ENCODE measurements at regions not wholly inside any gene's neighbourhood (a gene's known extent, or its start where the extent isn't known, plus 50 kb on each side); places are given as distances from the start of the nearest gene placed in this dataset.

GRCh38 chrX:39289827-39290226 is 488.6 kb downstream of the MID1IP1 start:
- TF ChIP-seq TAF1 (conservative IDR thresholded peaks at IDR 0.05): no peak
- TF ChIP-seq ZBTB33 (IDR thresholded peaks at IDR 0.05): no peak
- TF ChIP-seq MAX (IDR thresholded peaks at IDR 0.05): no peak
- no peak for TF ChIP-seq GABPA (IDR thresholded peaks at IDR 0.05 in 1 of 2, conservative IDR thresholded peaks at IDR 0.05 in 1 of 2)
- no peak for TF ChIP-seq SP1 (IDR thresholded peaks at IDR 0.05)
- no peak for TF ChIP-seq YY1 (IDR thresholded peaks at IDR 0.05)
- no peak for TF ChIP-seq RXRA (IDR thresholded peaks at IDR 0.05)
- no peak for TF ChIP-seq EGR1 (IDR thresholded peaks at IDR 0.05; ENCODE audit: low read depth in 2 of 2)
- 96% methylated on average over 4 of the region's 4 CpGs for WGBS
- no peak for DNase-seq (ENCODE audit: low spot score)

GRCh38 chrX:39293203-39293602 is 491.9 kb downstream of the MID1IP1 start:
- TF ChIP-seq MAX (IDR thresholded peaks at IDR 0.05): no peak
- TF ChIP-seq JUND (IDR thresholded peaks at IDR 0.05): no peak
- no peak for TF ChIP-seq RXRA (IDR thresholded peaks at IDR 0.05)
- TF ChIP-seq REST (IDR thresholded peaks at IDR 0.05): no peak
- TF ChIP-seq SP1 (IDR thresholded peaks at IDR 0.05): no peak
- TF ChIP-seq TAF1 (conservative IDR thresholded peaks at IDR 0.05): no peak
- TF ChIP-seq ATF3 (IDR thresholded peaks at IDR 0.05): no peak
- TF ChIP-seq HNF4G (IDR thresholded peaks at IDR 0.05): no peak
- TF ChIP-seq EGR1 (IDR thresholded peaks at IDR 0.05; ENCODE audit: low read depth in 2 of 2): no peak
- TF ChIP-seq FOXA1 (IDR thresholded peaks at IDR 0.05): no peak
- TF ChIP-seq RAD21 (IDR thresholded peaks at IDR 0.05): no peak
- TF ChIP-seq NR2F2 (IDR thresholded peaks at IDR 0.05): no peak
- no peak for TF ChIP-seq YY1 (IDR thresholded peaks at IDR 0.05)
- TF ChIP-seq CTCF (IDR thresholded peaks at IDR 0.05; ENCODE audit: low read depth, low read length, missing input control): no peak
- TF ChIP-seq FOXA2 (IDR thresholded peaks at IDR 0.05): no peak
- no peak for TF ChIP-seq HNF4A (conservative IDR thresholded peaks at IDR 0.05)
- TF ChIP-seq ZBTB33 (IDR thresholded peaks at IDR 0.05): no peak
- no peak overlapping the region for H3K27ac ChIP-seq (ENCODE audit: low read depth in 1 of 2, low read length in 2 of 2)
- peaks cover 0 to 6% (median 4%) of the 10 kb centered on the region in 4 donors for H3K9me3 ChIP-seq (ENCODE audit: control insufficient read depth in 4 of 4, low read length in 3 of 4)
- no peaks in the 10 kb centered on the region for H3K36me3 ChIP-seq (ENCODE audit: control insufficient read depth in 4 of 4, insufficient read depth in 3 of 4, low read depth in 1 of 4, low read length in 3 of 4)
- H3K27me3 ChIP-seq (ENCODE audit: control insufficient read depth in 4 of 4, insufficient read depth in 4 of 4, low read length in 3 of 4): no peaks in the 10 kb centered on the region
- H3K4me3 ChIP-seq (ENCODE audit: low read depth in 1 of 3, low read length in 3 of 3): no peak overlapping the region
- no peaks in the 10 kb centered on the region for H3K4me1 ChIP-seq (ENCODE audit: control insufficient read depth in 4 of 4, insufficient read depth in 4 of 4, low read length in 3 of 4)
- WGBS: 88% methylated on average over 3 of the region's 3 CpGs
- no peak overlapping the region for H3K9ac ChIP-seq (ENCODE audit: low read depth in 1 of 2, low read length in 2 of 2)
- DNase-seq (ENCODE audit: low spot score): no peak

More at GRCh38 chrX:39289827-39290226, 488.6 kb downstream of the MID1IP1 start:
- H3K4me3 ChIP-seq (ENCODE audit: low read depth in 1 of 3, low read length in 3 of 3): no peak overlapping the region
- H3K9me3 ChIP-seq (ENCODE audit: control insufficient read depth in 4 of 4, low read length in 3 of 4): peaks cover 0 to 4% (median 1%) of the 10 kb centered on the region in 4 donors
- H3K27me3 ChIP-seq (ENCODE audit: control insufficient read depth in 4 of 4, insufficient read depth in 4 of 4, low read length in 3 of 4): no peaks in the 10 kb centered on the region
- H3K9ac ChIP-seq (ENCODE audit: low read depth in 1 of 2, low read length in 2 of 2): no peak overlapping the region
- H3K36me3 ChIP-seq (ENCODE audit: control insufficient read depth in 4 of 4, insufficient read depth in 3 of 4, low read depth in 1 of 4, low read length in 3 of 4): no peaks in the 10 kb centered on the region
- no peaks in the 10 kb centered on the region for H3K4me1 ChIP-seq (ENCODE audit: control insufficient read depth in 4 of 4, insufficient read depth in 4 of 4, low read length in 3 of 4)
- H3K27ac ChIP-seq (ENCODE audit: low read depth in 1 of 2, low read length in 2 of 2): no peak overlapping the region
